ENCODE measurements at regions not wholly inside any gene's neighbourhood (a gene's known extent, or its start where the extent isn't known, plus 50 kb on each side); places are given as distances from the start of the nearest gene placed in this dataset.
"Not testable (repeated sequence)": the region's sequence is repeated elsewhere in the genome, so short reads cannot be mapped to it uniquely, and the experiment has no call there.

DNA sequence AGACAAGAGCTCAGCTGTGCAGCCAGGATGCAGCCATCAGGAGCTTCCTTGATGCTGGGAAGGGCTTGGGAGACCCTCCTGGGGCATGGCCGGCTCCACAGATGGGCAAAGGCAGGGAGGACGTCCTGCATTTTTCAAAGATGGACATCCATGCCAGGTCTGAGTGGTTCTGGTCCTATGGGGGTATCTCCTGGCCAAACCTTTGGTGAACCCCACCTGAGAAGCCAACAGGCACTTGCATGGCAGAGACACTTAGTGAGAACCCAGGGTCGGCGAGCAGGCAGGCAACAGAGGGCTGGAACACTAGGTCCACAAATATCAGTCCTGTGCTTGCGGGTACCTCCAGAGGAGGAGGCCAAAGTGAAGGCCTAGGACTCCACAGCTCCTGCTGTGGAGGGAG lies 70.0 kb downstream of the KCTD15 start:
- DNase-seq (ENCODE audit: low read depth): no peak

DNA sequence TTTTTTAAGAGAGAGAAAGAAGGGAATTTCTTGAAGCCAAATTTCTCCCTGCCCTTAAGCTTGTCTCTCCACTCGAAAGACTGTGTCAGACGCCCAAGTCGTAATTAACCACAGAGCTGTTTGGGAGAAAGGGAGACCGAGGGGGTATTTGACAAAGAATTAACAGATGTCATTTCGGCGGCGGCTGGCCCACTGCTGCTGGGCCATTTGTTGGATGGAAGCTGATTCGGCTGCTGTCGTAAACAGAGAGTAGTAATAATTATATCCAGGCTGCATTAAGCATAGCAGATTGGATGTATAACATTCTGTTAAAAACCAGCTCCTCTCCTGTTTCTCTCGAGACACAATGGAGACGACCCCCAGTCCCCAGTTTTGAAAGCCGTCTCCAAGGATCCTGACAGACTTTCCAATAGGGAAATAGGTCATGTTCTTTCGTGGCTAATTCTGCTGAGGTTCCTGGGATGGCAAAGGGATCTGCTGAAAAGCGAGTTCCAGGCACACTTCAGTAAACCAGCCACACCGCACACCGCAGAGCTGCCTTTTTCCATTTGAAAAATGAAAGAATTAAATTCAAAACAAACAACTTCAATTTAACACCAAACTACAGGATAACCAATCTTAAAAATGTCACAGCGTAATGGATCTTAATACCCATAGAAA lies 71.5 kb downstream of the KCTD15 start:
- DNase-seq (ENCODE audit: low read depth): no peak

DNA sequence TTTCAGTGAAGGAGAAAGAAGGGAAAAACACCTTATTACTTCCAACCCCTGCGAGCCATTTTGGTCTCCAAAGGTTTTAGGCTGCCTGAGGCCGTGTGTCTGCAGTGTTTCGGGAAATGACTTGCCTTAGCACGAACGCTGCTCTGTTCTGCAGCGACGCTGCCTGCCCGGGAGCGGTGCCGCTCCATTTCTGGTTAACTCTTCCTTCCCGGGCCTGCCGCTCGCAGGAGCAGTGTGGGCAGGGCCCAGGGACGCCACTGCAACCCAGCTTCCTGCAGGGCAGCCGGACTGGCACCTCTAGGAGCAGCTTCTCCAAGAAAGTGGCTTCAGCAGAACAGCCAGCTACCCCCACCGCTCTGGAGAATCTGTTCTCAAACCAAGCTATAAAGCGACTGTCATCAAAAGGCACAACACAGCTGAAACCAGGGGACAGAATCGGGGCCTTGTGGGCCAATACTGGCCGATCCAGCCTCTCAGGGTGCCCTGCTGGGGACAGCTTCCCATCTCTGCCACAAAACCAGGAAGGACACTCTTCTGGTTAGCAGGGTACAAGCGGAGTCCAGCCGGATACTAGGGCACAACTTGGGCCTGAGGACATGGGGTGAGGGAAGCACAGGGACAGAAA lies 72.2 kb downstream of the KCTD15 start:
- peak; percentile 6 for DNase-seq (ENCODE audit: low read depth)

DNA sequence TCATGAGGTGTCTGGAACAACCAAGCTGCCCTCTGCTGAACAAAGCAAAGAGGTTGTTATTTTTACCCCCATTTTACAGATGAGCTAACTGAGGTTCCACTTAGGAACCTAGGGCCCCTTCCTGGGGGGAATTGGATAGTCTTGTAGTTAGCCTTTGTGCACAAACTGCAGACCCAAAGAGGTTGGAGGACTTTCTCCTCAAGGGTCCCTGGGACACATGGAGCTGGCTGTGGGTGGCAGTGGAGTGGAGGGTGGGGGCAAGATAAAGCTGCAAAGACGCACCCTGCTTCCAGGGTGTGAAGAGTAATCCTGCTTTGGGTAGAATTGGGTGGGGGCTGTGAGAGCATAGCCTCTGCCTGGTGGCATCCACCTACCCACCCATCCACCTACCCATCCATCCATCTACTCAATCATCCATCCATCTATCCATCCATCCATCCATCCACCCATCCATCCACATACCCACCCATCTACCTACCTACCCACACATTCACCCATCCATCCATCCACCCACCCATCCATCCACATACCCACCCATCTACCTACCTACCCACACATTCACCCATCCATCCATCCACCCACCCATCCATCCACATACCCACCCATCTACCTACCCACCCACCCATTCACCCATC lies 73.7 kb downstream of the KCTD15 start:
- not testable (repeated sequence) for DNase-seq (ENCODE audit: low read depth)

DNA sequence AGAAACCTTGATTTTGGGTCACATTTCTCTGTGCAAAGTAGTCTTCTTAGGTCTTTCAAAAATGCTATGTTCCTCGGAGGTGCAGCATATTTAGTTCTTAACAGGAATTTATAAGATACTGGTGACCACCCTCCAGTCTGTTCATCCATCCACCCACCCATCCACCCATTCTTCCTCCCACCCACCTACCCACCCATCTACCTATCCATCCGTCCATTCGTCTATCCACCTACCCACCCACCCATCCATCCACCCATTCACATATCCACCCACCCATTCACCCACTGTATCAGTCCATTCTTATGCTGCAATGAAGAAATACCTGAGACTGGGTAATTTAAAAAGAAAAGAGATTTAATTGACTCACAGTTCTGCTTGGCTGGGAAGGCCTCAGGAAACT lies 74.9 kb downstream of the KCTD15 start:
- no peak for DNase-seq (ENCODE audit: low read depth)

DNA sequence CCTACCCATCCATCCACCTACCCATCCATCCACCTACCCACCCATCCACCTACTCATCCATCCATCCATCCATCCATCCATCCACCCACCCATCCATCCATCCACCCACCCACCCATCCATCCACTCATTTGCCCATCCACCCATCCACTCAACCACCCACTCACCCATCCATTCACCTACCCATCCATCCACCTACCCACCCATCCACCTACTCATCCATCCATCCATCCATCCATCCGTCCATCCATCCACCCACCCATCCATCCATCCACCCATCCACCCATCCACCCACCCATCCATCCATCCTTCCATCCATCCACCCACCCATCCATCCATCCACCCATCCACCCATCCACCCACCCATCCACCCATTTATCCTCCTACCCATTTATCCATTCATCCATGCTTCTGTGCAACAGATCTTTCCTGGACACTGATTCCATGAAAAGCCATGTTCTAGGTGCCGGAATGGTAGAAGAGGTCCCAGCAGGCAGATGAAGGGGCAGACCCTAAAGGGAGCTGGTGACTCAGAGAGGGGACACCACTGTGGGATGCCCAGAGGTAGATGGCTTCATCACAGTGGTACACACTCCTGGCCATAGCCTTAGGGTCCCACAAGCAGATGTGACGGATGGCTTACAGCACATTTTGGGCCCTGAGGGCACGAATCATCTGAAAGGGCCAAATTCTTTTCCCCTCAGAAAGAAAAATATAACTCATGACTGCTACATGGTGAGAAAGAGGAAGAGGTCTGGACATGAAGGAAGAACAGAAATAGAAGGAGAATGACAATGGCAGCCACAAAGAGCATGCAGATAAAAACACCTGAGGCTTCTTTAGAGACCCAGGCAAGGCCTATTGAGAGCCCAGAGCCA lies 76.0 kb downstream of the KCTD15 start:
- DNase-seq (ENCODE audit: low read depth): peak; percentile 3

DNA sequence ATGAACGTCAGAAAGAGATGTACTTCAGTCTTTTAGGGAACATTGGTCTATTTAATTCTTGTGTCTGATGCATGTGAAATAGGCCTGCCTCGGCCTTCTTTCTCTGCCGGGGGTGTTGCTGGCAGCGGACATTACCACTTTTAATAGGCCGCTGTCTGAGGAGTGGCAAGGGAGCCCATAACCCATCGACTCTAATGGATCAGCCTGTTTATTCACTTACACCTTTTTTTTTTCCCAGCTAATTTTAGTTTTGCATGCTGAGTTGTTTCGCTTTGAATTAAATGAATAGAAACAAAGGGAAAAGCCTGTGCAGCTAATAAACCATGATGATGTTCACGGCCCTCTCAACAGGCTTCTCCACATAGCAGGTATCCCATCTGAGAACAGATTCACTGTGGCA lies 78.4 kb downstream of the KCTD15 start:
- DNase-seq (ENCODE audit: low read depth): no peak

DNA sequence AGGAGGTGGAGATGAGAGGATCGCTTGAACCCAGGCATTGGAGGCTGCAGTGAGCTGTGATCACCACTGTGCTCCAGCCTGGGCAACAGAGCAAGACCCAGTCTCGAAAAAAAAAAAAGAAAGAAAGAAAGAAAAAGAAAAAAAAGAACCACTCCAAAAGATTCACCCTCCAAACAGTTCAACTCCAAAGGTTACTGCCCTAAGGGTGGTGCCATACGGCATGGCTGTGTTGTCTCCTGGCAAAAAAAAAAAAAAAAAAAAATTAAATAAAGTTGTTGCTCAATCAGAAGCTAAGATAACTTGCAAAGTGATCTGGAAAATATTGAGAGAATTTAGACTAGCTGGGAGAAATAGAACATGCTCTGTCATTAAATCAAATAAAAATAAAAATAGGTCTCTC lies 79.5 kb downstream of the KCTD15 start:
- no peak for DNase-seq (ENCODE audit: low read depth)

DNA sequence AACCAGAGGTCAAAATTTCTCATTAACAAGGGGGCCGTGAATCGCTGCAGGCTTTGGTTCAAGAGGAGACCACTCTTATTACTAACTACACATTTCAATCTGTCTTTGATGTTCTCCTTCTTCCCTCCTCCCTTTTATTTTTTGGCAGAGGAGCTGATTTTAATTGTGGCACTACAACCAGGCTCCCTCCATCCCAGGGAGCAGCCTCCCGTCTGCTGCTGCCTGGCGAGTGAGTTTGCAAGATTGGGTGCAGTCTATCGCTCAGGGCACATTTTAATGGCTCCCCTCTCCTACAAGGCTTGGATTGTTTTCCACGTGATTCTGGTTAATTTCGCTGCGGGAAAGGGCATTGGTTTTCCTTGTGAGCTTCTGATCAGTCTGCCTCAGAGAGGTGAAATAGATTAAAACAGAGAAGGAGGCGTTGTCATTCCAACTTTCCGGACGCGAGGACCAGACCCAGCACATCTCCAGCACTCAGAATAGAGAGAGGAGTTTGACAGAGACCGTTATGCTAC lies 81.4 kb downstream of the KCTD15 start:
- no peak for DNase-seq (ENCODE audit: low read depth)

DNA sequence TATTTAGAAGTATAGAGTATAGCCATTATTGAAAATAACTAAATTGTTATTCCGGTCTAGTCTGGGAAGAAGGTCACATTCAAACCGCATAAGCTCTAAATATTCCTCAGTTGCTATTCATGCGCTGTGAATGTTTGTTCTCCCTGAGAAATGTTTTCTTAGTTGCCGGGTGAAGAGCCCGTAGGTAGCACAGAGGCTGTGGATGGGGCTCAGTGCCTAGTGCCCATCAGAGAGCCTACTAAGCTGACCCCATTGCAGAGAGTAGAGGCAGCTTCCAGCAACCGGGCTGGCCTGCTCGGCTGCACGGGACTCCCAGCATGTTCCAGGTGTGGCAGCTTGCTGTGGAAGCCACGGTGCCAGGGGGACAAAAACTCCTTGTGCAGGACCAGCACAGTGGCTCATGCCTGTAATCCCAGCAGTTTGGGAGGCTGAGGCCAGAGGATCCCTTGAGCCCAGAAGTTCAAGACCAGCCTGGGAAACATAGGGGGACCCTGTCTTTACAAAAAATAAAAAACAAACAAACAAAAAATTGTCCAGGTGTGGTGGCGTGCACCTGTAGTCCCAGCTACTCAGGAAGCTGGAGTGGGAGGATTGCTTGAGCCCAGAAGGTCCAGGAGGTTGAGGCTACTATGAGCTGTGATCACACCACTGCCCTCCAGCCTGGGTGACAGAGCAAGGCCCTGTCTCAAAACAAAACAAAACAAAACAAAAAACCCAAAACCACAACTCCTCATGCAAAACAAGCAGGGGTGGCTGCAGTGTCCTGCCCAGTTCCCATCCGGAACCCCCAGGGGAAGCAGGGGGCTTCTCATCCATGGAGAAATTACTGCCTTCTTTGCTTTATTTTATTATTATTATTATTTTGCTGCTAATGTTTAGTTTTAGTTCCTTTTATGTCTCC lies 82.5 kb downstream of the KCTD15 start:
- no peak for DNase-seq (ENCODE audit: low read depth)

DNA sequence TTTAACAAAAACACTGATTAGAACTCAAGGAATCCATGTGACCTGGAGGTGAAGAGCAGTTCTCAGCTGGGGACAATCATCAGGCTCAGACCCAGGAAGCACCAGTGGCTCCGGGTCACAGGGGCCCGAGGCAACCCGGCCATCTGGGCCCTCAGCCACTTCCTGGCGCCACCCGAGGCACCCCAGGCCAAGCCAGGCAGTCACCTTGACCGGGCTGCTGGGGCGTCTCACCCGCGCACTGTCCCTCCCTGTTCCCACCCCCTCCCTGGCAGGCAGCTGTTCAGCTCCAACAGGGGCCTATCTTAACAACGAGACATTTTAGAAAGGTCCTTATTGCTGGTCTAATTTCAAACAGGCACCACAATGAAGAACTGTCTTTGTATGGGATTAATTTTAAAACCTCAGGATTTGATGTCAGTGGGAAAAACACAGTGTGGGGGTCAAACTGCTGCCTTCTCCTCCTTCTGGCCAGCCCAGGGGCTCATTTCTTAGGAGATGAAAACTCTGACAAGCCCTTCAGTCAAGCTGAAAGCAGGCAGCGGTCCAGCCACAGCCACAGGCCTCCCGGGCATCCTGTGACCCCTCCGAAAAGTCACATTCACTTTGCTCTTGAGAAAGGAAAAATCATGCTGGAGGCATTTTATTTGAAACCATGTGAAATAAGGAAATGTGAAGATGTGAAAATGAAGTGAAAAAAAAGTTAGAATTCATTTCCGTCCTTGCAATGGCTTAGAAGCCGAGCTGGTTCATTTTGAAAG lies 83.3 kb downstream of the KCTD15 start:
- DNase-seq (ENCODE audit: low read depth): no peak

DNA sequence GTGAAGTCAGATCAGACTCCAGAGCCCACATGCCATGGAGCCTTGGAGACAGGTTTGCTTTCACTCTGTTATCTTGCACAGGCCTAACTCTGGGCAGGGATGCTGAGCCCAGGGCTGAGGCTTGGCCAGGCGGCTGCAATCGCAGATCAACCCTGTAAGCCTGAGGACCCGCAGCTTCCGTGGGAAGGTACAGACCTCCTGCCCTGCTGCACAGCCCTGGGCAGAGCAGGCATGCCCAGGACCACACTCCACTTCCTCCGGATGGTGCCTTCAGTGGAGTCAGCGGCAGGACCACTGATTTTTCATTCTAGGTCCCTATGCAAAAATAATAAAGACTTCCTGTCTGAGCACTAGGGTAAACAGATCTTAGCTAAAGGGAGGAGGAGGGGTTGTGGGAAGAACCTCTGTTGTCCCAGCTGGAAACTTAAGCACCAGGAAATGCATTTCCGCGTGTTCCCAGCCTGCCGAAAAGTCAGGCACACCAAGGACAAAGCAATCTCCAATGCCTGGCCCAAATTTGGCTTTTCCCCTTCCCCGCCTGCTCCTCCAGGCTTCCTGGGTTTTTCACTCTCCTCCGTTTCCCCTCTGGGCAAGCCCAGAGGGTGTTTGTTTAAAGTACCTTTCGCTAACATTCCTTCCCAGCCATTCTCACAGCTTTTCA lies 87.3 kb downstream of the KCTD15 start:
- DNase-seq (ENCODE audit: low read depth): peak; percentile 41

DNA sequence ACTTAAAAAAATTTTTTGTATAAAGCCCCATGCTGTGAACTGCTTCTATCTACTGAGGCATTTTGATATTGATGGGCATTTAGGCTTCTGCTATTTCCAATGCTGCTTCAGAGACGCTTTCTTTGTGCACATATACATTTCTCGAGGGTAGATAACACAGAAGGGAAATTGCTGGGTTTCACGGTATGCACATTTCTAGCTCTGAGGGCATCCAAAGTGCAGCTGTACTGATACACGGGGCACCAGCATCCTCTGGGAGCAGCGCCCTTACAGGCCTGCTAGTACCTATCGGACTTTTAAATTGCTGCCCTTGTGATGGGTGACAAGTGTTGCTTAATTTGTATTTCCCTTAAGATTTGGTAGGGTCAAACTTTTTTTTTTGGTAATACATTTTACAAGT lies 88.6 kb downstream of the KCTD15 start:
- no peak for DNase-seq (ENCODE audit: low read depth)

DNA sequence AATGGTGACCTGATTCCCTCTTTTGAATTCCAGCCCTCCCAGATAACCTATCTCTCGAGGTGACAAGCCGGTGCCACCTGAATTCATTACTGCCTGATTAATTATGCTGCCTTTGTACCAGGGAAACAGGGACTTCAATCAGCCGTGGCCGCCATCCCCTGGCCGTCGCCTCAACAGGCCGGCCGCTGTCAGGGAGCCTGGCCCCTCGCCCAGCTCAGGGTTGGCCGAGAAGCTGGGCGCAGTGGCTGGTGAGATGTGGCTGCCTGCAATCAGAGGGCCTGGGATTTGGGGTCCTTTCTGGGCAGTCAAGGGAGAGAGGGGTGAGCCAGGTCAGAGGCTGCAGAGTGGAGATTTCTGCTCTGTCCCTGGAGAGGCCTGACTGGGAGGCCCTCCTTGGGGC lies 91.2 kb downstream of the KCTD15 start:
- DNase-seq (ENCODE audit: low read depth): no peak

DNA sequence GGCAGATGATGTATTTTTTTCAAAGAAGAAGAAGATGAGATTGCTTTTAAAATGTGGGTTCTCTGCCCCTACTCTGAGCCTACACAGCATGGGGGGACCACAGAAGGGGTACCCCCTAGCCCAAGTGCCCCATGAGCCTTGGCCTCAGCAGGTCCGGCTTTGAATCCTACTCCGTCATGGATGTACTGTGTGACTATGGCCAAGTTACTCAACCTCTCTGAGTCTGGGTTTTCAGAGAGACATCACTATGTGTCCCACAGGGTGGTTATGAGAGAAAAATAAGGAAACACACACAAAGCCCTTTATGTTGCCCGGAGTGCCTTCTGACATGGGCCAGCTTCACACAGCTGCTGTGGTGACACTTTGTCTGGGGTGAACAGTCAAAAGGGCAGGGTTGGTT lies 92.0 kb downstream of the KCTD15 start:
- DNase-seq (ENCODE audit: low read depth): no peak

DNA sequence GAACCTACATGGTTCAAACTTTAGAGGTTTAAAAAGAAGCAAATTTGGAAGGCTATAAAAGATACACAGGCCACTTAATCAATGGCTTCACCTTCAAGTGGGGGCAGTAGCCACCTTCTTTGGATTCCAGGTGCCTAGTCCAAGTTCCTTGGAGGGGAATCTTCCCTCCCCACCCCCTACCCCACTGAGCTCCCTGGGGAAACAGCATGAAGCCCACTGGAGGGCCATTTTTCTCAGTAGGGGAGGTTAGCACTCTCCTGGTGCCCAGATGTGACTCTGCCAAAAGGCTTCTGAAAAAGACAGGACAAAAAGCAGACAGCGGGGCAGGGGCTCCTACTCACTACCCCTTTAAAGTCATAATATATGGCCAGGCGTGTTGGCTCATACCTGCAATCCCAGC lies 93.9 kb downstream of the KCTD15 start:
- no peak for DNase-seq (ENCODE audit: low read depth)

DNA sequence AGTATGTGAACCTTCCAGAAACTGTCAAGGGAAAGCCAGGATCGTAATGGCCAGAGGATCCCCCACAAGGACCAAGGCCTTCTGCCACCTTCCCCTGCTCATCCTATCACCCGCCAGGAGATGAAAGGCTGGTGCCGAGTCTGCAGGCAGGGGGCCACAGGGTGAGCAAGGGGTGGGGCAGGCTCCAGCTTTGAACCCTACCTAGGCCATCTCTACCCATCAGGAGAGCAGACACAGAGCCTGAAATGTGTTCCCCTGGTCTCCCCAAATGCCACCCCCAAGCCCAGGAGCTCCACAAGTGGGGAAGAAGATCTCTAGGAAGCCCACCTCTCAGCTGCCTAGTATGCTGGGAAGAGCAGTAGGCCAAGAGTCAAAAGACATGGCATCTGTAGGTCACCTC lies 95.1 kb downstream of the KCTD15 start:
- no peak for DNase-seq (ENCODE audit: low read depth)

DNA sequence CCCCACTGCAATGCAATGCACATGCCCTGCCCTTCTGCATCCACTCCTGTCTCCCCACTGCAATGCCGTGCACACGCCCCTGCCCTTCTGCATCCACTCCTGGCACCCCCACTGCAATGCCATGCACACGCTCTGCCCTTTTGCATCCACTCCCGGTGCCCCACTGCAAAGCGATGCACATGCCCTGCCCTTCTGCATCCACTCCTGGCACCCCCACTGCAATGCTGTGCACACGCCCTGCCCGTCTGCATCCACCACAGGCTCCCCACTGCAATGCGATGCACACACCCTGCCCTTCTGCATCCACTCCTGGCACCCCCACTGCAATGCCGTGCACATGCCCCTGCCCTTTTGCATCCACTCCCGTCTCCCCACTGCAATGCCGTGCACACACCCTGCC lies 98.1 kb downstream of the KCTD15 start:
- no peak for DNase-seq (ENCODE audit: low read depth)

DNA sequence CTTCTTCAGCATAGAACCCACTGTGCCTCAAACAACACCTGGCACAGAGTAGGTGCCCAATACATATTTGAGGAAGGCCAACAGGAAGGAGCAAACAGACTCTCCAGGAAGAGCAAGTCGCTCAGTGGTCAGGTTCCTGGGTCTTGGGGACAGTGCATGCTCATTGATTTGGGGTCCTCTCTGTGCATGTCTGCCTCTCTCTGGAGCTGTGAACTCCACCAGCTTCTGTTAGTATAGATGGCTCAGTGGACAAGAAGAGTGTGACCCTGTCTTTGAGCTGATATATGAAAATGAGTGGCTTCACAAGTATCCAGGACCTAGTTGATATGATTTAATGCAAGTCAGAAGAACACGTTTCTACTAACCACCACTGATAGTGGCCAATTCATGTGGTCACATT lies 98.7 kb downstream of the KCTD15 start:
- no peak for DNase-seq (ENCODE audit: low read depth)

All from HT1080 (cell line).